Pons (tissue), 1 donor: ENCODE measurements at regions not wholly inside any gene's neighbourhood (a gene's known extent, or its start where the extent isn't known, plus 50 kb on each side); places are given as distances from the start of the nearest gene placed in this dataset.
"Not testable (repeated sequence)": the region's sequence is repeated elsewhere in the genome, so short reads cannot be mapped to it uniquely, and the experiment has no call there.

Experiments
- DNase-seq: peaks from one replicate; pipeline ENCODE4 v3.0.0-alpha.2; 2016; ENCODE audit warnings: low spot score

DNA sequence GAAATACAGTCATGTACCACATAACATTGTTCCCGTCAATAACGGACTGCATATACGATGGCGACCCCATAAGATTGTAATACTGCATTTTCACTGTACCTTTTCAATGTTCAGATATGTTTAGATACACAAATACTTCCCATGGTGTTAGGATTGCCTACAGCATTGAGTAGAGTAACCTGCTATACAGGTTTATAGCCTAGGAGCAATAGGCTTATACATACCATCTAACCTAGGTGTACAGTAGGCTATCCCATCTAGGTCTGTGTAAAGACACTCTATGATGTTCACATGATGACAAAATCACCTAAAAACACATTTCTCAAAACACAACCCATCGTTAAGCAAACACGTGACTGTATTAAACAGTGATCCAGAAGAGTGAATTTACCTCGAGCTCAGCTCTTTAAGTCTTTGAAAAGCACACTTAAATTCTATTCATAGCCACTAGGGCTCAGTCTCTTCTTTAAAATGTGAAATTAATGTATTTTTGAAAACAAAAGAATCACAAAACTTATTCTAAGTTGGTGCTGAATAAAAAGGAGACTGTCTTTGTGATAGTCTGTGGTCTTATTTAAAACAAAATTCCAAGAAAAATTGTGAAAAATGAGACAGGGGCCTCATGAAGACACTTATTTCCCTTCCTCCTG lies 239.1 kb upstream of the ARID2 start:
- no peak for DNase-seq

- no peak for DNase-seq
These were observed 235.2 kb upstream of the ARID2 start for GRCh38 chr12:45494279-45494678.

GRCh38 chr12:45498645-45499044 lies 230.9 kb upstream of the ARID2 start:
- no peak for DNase-seq

DNA sequence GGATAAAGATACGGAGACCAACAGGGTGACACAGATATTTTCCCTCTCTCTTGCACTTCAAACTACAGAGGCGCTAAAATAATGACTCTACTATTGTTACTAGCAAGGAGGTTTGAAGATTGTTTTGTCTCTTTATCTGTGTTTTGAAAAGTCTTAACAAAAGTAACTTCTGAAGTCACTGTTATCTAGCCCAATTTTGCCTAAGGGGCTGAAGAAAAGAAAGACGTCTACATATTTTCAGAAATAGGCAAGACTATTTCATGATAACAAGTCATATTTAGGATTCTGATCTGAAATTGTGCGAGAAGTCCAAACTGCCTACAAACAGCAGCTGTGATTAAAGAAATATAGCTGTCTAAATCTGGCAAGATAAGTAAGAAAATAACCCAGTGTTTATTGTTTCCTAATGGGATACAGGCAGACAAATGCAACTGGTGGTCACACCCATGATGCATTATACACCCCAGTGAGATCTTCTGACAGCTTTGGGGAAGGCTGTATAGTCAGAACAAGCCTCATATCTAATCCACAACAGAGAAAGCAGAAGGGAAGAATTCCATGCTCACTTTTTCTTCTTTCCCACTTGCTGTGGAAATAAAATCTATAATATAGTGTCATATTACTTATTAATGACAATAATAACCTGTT lies 226.9 kb upstream of the ARID2 start:
- DNase-seq, result no peak

- DNase-seq, result no peak
These were observed 225.6 kb upstream of the ARID2 start for GRCh38 chr12:45503899-45504298.

- DNase-seq, result no peak
These were observed 225.0 kb upstream of the ARID2 start for GRCh38 chr12:45504316-45505010.

- DNase-seq, result no peak
These were observed 220.3 kb upstream of the ARID2 start for GRCh38 chr12:45509187-45509586.

DNA sequence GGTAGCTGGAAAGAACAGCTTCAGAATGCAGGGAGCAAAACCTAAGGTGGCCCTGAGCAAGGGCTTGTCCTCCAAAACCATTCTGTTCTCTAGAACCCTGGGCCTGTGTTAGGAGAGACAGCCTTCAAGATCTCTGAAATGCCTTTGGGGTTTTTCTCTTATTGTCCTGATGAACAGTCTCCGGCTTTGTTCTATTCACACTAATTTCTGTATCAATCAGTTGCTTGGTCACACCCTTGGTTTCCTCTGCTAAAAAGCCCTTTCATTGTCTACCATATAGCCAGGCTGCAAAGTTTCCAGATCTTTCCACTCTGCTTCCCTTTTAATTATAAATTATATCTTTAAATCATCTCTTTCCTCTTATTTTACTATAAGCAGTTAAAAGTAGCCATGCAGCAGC lies 219.9 kb upstream of the ARID2 start:
- no peak for DNase-seq

DNA sequence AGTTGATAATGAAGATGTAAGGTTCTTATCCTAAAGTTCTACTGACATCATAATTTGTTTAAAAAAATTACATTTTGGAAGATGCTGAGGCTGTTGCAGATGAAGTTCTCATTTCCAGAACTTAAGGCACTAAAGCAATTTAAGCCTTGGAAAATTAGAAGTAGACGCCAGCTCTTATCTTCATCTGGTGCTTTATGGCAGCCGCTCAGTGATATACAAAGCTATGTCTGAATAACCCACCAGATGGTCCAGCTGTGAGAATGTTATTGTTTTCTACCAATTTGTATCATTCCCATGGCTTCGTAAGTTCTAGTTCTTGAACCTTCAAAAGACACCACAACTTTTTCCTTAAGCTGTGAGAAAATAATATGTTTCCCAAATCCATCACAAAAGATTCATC lies 212.1 kb upstream of the ARID2 start:
- no peak for DNase-seq

DNA sequence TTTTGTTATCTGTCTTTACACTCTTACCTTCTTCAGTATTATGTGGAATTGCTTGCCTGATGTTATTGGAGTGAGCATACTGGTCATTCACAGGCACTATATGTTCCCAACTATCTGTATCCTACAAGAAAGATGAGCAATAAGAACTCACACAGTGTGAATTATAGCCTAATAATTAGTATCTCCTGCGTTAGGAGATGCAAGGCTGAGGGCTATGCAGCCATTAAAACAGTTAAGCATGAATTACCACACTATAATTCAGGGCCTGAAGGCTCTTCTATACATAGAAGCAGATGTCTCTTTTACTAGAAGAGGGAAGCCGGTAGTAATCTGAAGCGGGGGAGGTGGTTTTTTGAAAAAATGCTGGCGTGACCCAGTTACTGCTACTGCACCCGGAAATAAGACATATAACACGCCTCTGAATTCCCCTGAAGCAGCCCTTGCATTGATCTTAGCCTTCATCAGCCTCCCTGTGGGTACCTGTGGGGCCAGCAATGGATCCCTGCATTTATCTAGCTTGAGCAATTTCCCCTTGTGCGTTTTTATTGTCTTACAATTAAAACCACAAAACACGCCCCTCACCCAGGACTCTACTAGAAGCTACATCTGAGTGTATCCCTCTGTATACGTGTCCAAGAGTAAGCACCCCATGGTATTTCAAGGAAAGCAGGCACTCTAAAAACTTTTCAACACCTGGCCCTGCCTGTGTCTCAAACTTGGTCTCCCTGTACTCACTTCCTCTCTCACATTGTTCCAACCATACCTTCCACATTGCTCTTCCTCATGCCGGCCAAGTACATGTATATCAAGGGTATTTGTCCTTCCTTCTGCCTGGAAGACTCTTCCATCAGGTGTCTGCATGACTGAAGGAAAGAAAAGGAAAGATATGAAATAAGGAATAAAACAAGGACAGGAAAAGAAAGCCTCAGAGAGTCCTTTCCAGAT lies 210.9 kb upstream of the ARID2 start:
- no peak for DNase-seq

- DNase-seq, result no peak
These were observed 207.3 kb upstream of the ARID2 start for GRCh38 chr12:45522227-45522626.

- not testable (repeated sequence) for DNase-seq
These were observed 202.7 kb upstream of the ARID2 start for GRCh38 chr12:45526823-45527222.

GRCh38 chr12:45532113-45532512 lies 197.4 kb upstream of the ARID2 start:
- no peak for DNase-seq

DNA sequence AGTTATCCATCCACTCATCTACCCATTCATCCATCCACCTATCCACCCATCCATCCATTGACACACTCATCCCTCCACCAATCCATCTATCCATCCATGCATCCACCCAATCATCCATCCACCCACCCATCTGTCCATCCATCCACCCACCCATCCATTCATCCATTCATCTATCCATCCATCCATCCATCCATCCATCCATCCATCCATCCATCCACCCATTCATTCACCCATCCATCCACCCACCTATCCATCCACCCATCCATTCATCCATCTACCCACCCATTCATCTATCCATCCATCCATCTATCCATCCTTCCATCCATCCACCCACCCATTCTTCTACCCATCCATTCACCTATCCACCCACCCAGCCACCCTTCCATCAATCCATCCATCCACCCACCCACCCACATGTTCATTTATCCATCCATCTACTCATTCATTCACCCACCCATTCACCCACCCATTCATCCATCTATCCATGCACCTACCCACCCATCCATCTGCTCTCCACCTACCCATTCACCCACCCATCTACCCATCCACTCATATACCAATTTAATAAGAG lies 193.8 kb upstream of the ARID2 start:
- no peak for DNase-seq

DNA sequence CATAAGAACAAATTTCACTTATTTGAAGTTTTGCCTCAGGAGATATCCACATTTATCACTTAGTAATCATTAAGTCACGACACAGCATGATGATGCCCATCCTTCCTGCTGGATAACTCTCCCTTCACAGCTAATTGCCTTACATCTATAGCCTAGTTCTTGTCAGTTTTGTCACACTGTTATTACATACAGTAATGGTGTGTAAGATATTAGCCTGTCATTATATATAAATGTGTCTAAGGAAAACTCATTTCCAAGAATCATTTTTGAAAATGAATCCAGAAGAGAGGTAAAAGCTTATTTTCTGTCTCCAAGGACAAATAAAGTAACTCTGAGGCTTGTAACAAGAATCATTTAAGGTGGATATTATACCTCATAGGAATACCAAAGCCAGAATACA lies 193.2 kb upstream of the ARID2 start:
- no peak for DNase-seq

- no peak for DNase-seq
These were observed 188.7 kb upstream of the ARID2 start for GRCh38 chr12:45540661-45541341.

DNA sequence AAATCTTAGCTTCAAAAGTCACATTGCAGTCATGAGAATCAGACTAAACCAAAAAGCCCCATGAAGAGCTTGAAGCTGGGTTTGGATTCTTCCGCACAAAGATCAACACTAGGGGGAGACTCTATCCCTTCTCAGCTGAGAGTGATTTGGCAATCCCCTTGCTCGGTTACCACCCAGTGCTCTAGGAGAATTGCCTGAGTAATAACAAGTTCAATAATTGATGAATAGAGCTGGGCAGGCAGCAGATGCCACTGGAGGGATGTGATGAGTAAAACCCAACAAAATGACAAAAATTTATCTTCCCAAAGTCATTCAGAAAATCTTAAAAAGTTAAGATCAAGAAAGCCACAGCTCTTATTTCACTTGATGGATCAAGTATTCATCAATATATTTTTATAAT lies 185.6 kb upstream of the ARID2 start:
- peak; percentile 84 for DNase-seq

DNA sequence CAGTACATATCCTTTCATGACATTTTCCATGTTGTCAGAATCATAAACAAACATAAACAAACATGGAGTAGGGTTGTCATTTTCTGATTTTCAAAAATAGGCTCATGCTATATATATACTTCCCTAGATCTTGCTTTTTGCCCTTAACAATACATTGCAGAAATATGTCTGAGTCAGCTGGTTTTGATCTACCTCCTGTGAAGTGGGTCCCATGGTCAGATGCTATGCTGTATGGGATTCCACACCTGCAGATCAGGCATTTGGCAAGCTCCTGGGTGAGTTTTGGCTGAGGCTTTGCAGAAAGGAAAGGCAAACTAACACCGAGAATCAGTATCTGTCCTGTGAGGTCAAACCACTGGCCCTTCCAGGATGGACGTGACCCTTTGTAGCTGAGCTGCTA lies 183.0 kb upstream of the ARID2 start:
- no peak for DNase-seq

- no peak for DNase-seq
These were observed 182.4 kb upstream of the ARID2 start for GRCh38 chr12:45547132-45547531.

DNA sequence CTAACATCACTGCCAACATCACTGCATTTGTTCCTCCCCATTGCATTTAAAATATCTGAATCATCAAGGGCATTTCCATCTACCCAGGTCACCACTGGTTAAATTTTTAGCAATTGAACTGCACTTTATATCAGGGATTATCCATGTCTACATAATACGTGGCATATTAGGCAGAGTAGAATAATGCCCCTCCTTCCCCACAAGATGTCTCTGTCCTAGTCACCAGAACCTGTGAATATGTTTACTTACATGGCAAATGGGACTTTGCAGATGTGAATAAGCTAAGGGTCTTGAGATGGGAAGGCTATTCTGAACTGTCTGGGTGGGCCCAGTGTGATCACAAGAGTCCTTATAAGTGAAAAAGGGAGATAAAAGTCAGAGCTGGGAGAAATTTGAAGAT lies 181.7 kb upstream of the ARID2 start:
- no peak for DNase-seq

DNA sequence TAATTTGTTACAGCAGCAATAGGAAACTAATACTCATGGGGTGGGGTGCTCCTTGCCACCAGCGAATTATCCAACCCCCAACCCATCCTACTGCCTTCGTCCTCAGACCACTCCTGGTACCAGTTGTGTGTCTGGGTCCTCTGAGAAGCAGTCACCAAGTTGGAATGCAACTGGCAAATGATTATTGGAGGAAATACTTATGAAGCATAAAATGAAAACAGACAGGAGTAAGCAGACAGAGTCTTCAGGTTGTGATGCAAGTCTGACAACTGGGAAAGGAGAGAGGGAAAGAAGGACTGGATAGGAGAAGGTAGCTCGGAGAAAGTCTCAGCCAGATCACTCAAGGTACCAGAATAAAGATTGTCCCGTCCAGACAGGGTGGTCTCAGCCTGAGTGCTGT lies 181.1 kb upstream of the ARID2 start:
- no peak for DNase-seq
